ENCODE measurements at regions not wholly inside any gene's neighbourhood (a gene's known extent, or its start where the extent isn't known, plus 50 kb on each side); places are given as distances from the start of the nearest gene placed in this dataset.

DNA sequence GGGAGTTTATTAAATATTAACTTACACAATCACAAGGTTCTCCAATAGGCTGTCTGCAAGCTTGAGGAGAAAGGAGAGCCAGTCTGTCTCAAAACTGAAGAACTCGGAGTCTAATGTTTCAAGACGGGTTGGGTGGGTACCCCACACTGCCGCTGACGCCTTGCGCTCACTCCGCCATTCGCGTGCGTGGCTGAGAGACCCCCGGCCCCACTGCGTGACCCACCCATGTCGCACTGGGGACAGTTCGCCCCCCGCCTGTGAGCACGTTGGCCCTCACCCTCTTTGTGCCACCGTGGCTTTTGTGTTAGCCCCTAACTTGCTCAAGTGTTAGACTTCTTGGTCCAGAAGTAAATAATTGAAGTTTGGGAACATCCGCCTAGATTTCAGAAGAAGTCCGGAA lies 270.0 kb upstream of the ITGA1 start:
- Histone ChIP-seq H3K9me3 (ENCODE audit: control insufficient read depth, insufficient read depth, low read length) (no peaks in the 10 kb centered on the region), H3F3A (ENCODE audit: control insufficient read depth, insufficient read depth) (no peaks in the 10 kb centered on the region), H3K36me3 (ENCODE audit: control insufficient read depth, low read length) (no peaks in the 10 kb centered on the region), H3K4me2 (ENCODE audit: low read length) (no peak overlapping the region), H3K4me1 (ENCODE audit: control insufficient read depth, low read length) (no peaks in the 10 kb centered on the region), H3K27ac (ENCODE audit: low read depth, low read length) (no peak overlapping the region), H4K20me1 (ENCODE audit: control insufficient read depth, insufficient read depth, low read depth, low read length) (no peaks in the 10 kb centered on the region), H3K27me3 (ENCODE audit: control insufficient read depth, low read length) (no peaks in the 10 kb centered on the region), H3K9me2 (replicated peaks; ENCODE audit: control insufficient read depth, low read length) (no peaks in the 10 kb centered on the region), H3K79me2 (ENCODE audit: control insufficient read depth, low read length) (no peaks in the 10 kb centered on the region), H3K4me3 (ENCODE audit: low read length) (no peak overlapping the region)
- TF ChIP-seq, protein P1, sequence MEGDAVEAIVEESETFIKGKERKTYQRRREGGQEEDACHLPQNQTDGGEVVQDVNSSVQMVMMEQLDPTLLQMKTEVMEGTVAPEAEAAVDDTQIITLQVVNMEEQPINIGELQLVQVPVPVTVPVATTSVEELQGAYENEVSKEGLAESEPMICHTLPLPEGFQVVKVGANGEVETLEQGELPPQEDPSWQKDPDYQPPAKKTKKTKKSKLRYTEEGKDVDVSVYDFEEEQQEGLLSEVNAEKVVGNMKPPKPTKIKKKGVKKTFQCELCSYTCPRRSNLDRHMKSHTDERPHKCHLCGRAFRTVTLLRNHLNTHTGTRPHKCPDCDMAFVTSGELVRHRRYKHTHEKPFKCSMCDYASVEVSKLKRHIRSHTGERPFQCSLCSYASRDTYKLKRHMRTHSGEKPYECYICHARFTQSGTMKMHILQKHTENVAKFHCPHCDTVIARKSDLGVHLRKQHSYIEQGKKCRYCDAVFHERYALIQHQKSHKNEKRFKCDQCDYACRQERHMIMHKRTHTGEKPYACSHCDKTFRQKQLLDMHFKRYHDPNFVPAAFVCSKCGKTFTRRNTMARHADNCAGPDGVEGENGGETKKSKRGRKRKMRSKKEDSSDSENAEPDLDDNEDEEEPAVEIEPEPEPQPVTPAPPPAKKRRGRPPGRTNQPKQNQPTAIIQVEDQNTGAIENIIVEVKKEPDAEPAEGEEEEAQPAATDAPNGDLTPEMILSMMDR (IDR thresholded peaks at IDR 0.05; ENCODE audit: low read depth, low read length, poor library complexity, severe bottlenecking) = no peak
- no peak for TF ChIP-seq EZH2phosphoT487 (IDR thresholded peaks at IDR 0.05; ENCODE audit: borderline replicate concordance, low read length)

DNA sequence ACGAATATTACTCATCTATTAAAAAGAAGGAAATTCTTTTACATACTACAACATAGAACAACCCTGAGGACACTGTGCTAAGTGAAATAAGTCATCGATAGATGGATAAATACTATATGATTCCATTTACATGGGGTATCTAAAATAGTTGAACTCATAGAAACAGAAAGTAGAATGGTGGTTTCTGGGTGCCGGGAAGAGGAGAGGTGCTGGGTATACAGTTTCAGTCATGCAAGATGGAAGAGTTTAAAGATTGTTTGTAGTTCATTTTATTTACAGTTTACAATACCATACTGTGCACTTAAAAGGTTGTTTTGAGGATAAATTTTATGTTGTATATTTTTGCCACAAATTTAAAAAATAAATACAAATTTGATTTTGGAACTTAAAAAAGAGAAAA lies 267.5 kb upstream of the ITGA1 start:
- H3K9me2 ChIP-seq (replicated peaks; ENCODE audit: control insufficient read depth, low read length) = no peaks in the 10 kb centered on the region
- H3K4me3 ChIP-seq (ENCODE audit: low read length) = no peak overlapping the region
- H4K20me1 ChIP-seq (ENCODE audit: control insufficient read depth, insufficient read depth, low read depth, low read length) = no peaks in the 10 kb centered on the region
- TF ChIP-seq EZH2phosphoT487 (IDR thresholded peaks at IDR 0.05; ENCODE audit: borderline replicate concordance, low read length) = no peak
- no peaks in the 10 kb centered on the region for H3K4me1 ChIP-seq (ENCODE audit: control insufficient read depth, low read length)
- H3K27ac ChIP-seq (ENCODE audit: low read depth, low read length) = no peak overlapping the region
- no peaks in the 10 kb centered on the region for H3F3A ChIP-seq (ENCODE audit: control insufficient read depth, insufficient read depth)
- no peak overlapping the region for H3K4me2 ChIP-seq (ENCODE audit: low read length)
- no peaks in the 10 kb centered on the region for H3K36me3 ChIP-seq (ENCODE audit: control insufficient read depth, low read length)
- no peaks in the 10 kb centered on the region for H3K27me3 ChIP-seq (ENCODE audit: control insufficient read depth, low read length)
- no peaks in the 10 kb centered on the region for H3K9me3 ChIP-seq (ENCODE audit: control insufficient read depth, insufficient read depth, low read length)
- no peaks in the 10 kb centered on the region for H3K79me2 ChIP-seq (ENCODE audit: control insufficient read depth, low read length)

DNA sequence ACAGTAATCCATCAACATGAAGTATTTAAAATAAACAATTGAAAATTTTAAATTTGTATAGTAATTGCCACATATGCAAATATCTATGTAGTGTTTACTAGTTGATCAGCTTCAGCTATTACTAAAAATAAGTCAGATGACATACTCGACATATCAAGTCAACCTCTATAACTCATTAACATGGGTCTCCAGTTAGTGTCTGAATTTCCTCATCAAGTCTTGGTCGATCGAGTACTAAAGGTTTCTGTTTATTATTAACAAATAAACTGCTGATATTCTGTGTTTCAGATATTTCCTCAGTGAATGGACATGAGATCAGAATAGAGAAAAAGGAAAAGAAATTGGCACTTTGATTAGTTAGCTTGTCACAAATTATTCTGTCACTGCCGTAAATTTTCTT lies 266.5 kb upstream of the ITGA1 start:
- Histone ChIP-seq H3K4me1 (ENCODE audit: control insufficient read depth, low read length) (no peaks in the 10 kb centered on the region), H3K4me3 (ENCODE audit: low read length) (no peak overlapping the region), H3K27me3 (ENCODE audit: control insufficient read depth, low read length) (no peaks in the 10 kb centered on the region), H3K9me3 (ENCODE audit: control insufficient read depth, insufficient read depth, low read length) (no peaks in the 10 kb centered on the region), H3K4me2 (ENCODE audit: low read length) (no peak overlapping the region), H3K27ac (ENCODE audit: low read depth, low read length) (no peak overlapping the region), H3K79me2 (ENCODE audit: control insufficient read depth, low read length) (no peaks in the 10 kb centered on the region), H4K20me1 (ENCODE audit: control insufficient read depth, insufficient read depth, low read depth, low read length) (no peaks in the 10 kb centered on the region), H3F3A (ENCODE audit: control insufficient read depth, insufficient read depth) (no peaks in the 10 kb centered on the region), H3K9me2 (replicated peaks; ENCODE audit: control insufficient read depth, low read length) (no peaks in the 10 kb centered on the region), H3K36me3 (ENCODE audit: control insufficient read depth, low read length) (no peaks in the 10 kb centered on the region)
- no peak for TF ChIP-seq EZH2phosphoT487 (IDR thresholded peaks at IDR 0.05; ENCODE audit: borderline replicate concordance, low read length)
- TF ChIP-seq, protein P1 (IDR thresholded peaks at IDR 0.05; ENCODE audit: low read depth, low read length, poor library complexity, severe bottlenecking) = no peak

DNA sequence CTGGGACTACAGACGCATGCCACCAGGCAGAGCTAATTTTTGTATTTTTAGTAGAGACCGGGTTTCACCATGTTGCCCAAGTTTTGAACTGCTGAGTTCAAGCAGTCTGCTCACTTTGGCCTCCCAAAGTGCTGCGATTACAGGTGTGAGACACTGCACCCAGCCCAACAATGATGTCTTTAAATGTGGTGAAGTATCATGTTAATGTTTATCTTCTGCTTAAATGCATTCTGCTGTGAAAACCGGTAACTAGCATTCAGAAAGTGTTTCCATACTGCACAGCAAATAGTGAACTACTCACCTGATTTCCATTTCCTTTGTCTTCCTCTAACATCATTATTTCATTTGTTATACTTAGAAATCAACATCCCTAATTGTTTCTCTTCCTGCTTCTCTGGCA lies 264.0 kb upstream of the ITGA1 start:
- no peaks in the 10 kb centered on the region for H3K36me3 ChIP-seq (ENCODE audit: control insufficient read depth, low read length)

More for the DNA sequence above, 264.0 kb upstream of the ITGA1 start:
- Histone ChIP-seq H3K9me3 (ENCODE audit: control insufficient read depth, insufficient read depth, low read length) (no peaks in the 10 kb centered on the region), H3K4me2 (ENCODE audit: low read length) (no peak overlapping the region), H3K4me1 (ENCODE audit: control insufficient read depth, low read length) (no peaks in the 10 kb centered on the region), H3K9me2 (replicated peaks; ENCODE audit: control insufficient read depth, low read length) (no peaks in the 10 kb centered on the region), H3F3A (ENCODE audit: control insufficient read depth, insufficient read depth) (no peaks in the 10 kb centered on the region), H4K20me1 (ENCODE audit: control insufficient read depth, insufficient read depth, low read depth, low read length) (no peaks in the 10 kb centered on the region), H3K79me2 (ENCODE audit: control insufficient read depth, low read length) (no peaks in the 10 kb centered on the region), H3K27ac (ENCODE audit: low read depth, low read length) (no peak overlapping the region), H3K4me3 (ENCODE audit: low read length) (no peak overlapping the region), H3K27me3 (ENCODE audit: control insufficient read depth, low read length) (no peaks in the 10 kb centered on the region)
- TF ChIP-seq, protein P1 (IDR thresholded peaks at IDR 0.05; ENCODE audit: low read depth, low read length, poor library complexity, severe bottlenecking) = no peak
- no peak for TF ChIP-seq EZH2phosphoT487 (IDR thresholded peaks at IDR 0.05; ENCODE audit: borderline replicate concordance, low read length)

Data from DOHH2 (cell line).